Activated CD4-positive, alpha-beta T cell treated with anti-CD3 and anti-CD28 coated beads, Interleukin-2, amount 10 ng/mL, durations not matched to agents 24 days and 14 days (primary cell): ENCODE measurements at regions not wholly inside any gene's neighbourhood (a gene's known extent, or its start where the extent isn't known, plus 50 kb on each side); places are given as distances from the start of the nearest gene placed in this dataset.

Experiments
- DNase-seq: peaks from one replicate; pipeline ENCODE4 v3.0.0; 2022
- H3K27ac Mint-ChIP-seq: one replicate; pipeline ENCODE4 v1.8.0; 2022; ENCODE audit warnings: mild to moderate bottlenecking, mixed read lengths
- H3K27me3 Mint-ChIP-seq: one replicate; pipeline ENCODE4 v1.8.0; 2022; ENCODE audit warnings: mixed read lengths
- H3K36me3 Mint-ChIP-seq: one replicate; pipeline ENCODE4 v1.8.0; 2022; ENCODE audit warnings: low read depth, mild to moderate bottlenecking, mixed read lengths
- H3K4me1 Mint-ChIP-seq: one replicate; pipeline ENCODE4 v1.8.0; 2021; ENCODE audit warnings: mixed read lengths
- H3K4me3 Mint-ChIP-seq: one replicate; pipeline ENCODE4 v1.8.0; 2022; ENCODE audit warnings: mild to moderate bottlenecking, moderate library complexity, mixed read lengths
- H3K9me3 Mint-ChIP-seq: one replicate; pipeline ENCODE4 v1.8.0; 2021; ENCODE audit warnings: mixed read lengths
- intact Hi-C: fragments of 100-400 bp; cut with micrococcal nuclease; formaldehyde crosslinking; loops from one replicate; pipeline ENCODE4 v1.15.1; 2023

GRCh38 chr13:105089858-105090643 is 1445.4 kb downstream of the EFNB2 start:
- intact Hi-C loops: no loop called here
- Mint-ChIP-seq H3K27ac (no peak overlapping the region), H3K4me1 (no peaks in the 10 kb centered on the region), H3K36me3 (no peaks in the 10 kb centered on the region), H3K9me3 (no peaks in the 10 kb centered on the region), H3K27me3 (no peaks in the 10 kb centered on the region), H3K4me3 (no peak overlapping the region)
- DNase-seq: no peak

DNA sequence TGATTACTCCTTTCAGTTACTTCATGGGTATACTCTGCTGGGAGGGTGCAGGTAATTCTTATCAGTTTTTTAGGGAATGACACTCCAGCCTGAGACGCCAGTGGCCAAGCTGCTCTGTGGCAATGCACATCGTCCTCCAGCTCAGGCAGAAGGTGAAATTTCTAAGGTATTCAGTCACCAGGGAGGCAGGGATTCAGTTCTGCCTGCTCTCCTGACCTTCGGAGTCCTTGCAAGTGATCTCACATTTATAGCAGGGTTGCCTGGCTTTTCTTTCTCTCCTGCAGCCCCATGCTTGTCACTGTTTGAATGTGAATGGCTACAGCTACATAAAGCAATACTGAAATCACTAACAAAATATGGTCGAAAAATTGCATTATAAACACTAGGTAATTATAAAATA is 1447.5 kb downstream of the EFNB2 start:
- intact Hi-C loops: no loop called here
- DNase-seq: no peak
- Mint-ChIP-seq H3K4me3 (no peak overlapping the region), H3K4me1 (no peaks in the 10 kb centered on the region), H3K36me3 (no peaks in the 10 kb centered on the region), H3K9me3 (no peaks in the 10 kb centered on the region), H3K27me3 (no peaks in the 10 kb centered on the region), H3K27ac (no peak overlapping the region)

- no peaks in the 10 kb centered on the region for H3K36me3 Mint-ChIP-seq
- intact Hi-C loops: no loop called here
- H3K27ac Mint-ChIP-seq: no peak overlapping the region
Observed at GRCh38 chr13:105084931-105085330, 1450.5 kb downstream of the EFNB2 start.

GRCh38 chr13:105083992-105084391 is 1451.5 kb downstream of the EFNB2 start:
- intact Hi-C loops: no loop called here
- DNase-seq: no peak
- Mint-ChIP-seq H3K4me1 (no peaks in the 10 kb centered on the region), H3K36me3 (no peaks in the 10 kb centered on the region), H3K4me3 (no peak overlapping the region), H3K27me3 (no peaks in the 10 kb centered on the region), H3K9me3 (no peaks in the 10 kb centered on the region), H3K27ac (no peak overlapping the region)

More at GRCh38 chr13:105084931-105085330, 1450.5 kb downstream of the EFNB2 start:
- Mint-ChIP-seq H3K9me3 (no peaks in the 10 kb centered on the region), H3K4me3 (no peak overlapping the region), H3K27me3 (no peaks in the 10 kb centered on the region), H3K4me1 (no peaks in the 10 kb centered on the region)
- DNase-seq: no peak

DNA sequence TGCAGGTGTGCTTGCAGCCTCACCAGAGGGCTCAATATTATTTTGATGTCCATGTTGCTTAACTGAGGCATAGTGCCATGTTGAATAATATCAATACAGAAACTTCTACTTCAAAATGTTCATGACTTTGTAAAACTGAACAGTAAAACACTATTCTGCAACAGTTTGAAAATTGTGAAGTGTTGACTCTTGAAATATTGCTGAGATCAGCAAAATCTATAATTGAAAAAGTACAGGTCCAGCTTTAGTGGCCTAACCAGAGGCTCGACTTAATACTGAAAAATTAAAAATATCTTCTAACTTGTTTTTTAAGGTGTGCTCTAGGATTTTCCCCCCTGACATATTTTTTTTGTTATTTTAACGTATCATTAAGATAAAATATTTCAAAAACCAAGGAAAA is 1460.7 kb downstream of the EFNB2 start:
- intact Hi-C loops: no loop called here

DNA sequence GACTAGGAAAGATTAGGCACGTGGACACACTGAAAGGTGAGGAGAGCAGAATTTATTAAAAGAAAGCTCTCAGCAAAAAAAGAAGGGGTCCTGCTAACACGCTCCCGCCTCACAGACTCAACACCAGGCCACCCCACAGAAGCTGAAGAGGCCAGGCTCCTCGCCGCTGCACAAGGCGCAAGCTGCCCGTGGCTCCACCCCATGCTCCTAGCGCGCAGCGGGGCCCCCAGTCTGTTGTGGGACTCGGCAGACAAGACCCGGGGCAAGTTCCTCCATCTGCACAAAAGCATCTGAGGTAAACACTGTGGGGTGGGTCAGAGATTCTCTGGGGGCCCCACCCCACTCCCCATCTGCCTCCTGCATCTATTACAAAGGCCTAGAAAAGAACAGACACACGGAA is 1462.4 kb downstream of the EFNB2 start:
- Mint-ChIP-seq H3K9me3 (no peaks in the 10 kb centered on the region), H3K27ac (no peak overlapping the region), H3K36me3 (no peaks in the 10 kb centered on the region), H3K4me1 (no peaks in the 10 kb centered on the region), H3K4me3 (no peak overlapping the region), H3K27me3 (no peaks in the 10 kb centered on the region)
- intact Hi-C loops: no loop called here
- DNase-seq: no peak

More for the DNA sequence above, 1460.7 kb downstream of the EFNB2 start:
- no peak for DNase-seq
- Mint-ChIP-seq H3K36me3 (no peaks in the 10 kb centered on the region), H3K27ac (no peak overlapping the region), H3K4me3 (no peak overlapping the region), H3K27me3 (no peaks in the 10 kb centered on the region), H3K4me1 (no peaks in the 10 kb centered on the region), H3K9me3 (no peaks in the 10 kb centered on the region)

DNA sequence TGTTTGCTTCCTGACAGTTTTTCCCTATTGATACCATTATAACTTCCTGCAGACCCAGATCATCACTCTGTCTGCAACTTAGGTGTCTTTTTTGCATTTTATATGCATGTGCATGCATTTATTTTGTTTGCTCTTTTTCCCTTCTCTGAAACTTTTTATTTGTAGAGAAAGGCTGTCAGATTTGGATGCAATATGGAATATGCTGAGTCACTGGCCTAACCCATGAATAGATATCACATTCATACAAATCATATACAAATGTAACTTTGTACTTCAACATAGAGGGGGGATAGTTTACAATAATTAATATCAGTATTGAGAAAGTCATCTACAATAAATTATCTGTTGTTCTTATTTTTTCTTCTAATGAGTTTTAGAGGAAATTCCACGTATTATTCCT is 1465.0 kb downstream of the EFNB2 start:
- no peak overlapping the region for H3K4me3 Mint-ChIP-seq
- no peaks in the 10 kb centered on the region for H3K36me3 Mint-ChIP-seq
- H3K27me3 Mint-ChIP-seq: no peaks in the 10 kb centered on the region
- H3K27ac Mint-ChIP-seq: no peak overlapping the region
- H3K4me1 Mint-ChIP-seq: no peaks in the 10 kb centered on the region
- DNase-seq: no peak
- H3K9me3 Mint-ChIP-seq: no peaks in the 10 kb centered on the region
- intact Hi-C loops: no loop called here

GRCh38 chr13:105069106-105069505 is 1466.4 kb downstream of the EFNB2 start:
- Mint-ChIP-seq H3K4me3 (no peak overlapping the region), H3K9me3 (no peaks in the 10 kb centered on the region), H3K4me1 (no peaks in the 10 kb centered on the region), H3K27me3 (no peaks in the 10 kb centered on the region), H3K27ac (no peak overlapping the region), H3K36me3 (no peaks in the 10 kb centered on the region)
- intact Hi-C loops: no loop called here
- DNase-seq: no peak

DNA sequence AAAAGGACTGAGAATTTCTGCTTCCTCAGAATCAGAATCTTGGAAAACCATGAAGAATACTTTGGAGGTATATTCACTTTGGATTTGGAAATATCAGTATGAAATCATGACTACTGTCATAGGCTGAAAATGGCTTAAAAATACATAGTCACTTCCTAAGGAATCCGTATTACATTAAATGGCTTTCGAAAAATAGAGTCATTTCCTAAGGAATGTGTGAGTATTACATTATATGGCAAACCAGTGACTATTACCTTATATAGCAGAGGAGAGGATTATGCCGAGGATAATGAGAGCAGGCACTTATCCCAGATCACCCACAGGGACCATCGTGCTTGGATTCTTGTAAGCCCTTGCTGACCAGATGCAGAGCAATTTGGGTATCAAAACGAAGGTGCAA is 1471.8 kb downstream of the EFNB2 start:
- Mint-ChIP-seq H3K36me3 (no peaks in the 10 kb centered on the region), H3K27ac (no peak overlapping the region), H3K4me3 (no peak overlapping the region), H3K27me3 (no peaks in the 10 kb centered on the region), H3K4me1 (no peaks in the 10 kb centered on the region), H3K9me3 (no peaks in the 10 kb centered on the region)
- intact Hi-C loops: no loop called here
- no peak for DNase-seq

DNA sequence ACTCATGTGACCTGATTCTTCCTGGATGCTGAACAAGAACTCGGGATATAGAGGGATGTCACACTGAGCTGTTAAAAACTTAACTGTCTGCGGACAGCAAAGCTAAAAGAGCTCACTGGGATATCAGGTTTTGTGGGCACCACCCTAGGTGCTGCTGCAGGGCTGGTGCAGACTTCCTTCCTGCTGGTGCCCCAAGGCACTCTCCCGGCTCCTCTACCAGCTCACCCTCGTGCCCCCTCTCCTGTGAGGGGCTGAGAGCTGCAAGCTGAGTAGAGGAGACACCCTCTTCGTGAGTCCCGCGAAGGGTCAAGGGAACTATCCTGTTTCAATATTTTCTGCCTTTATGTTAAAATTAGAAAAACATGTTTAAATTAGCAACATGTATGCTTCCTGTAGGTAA is 1475.7 kb downstream of the EFNB2 start:
- intact Hi-C loops: no loop called here
- H3K36me3 Mint-ChIP-seq: no peaks in the 10 kb centered on the region
- no peak overlapping the region for H3K4me3 Mint-ChIP-seq
- H3K27ac Mint-ChIP-seq: no peak overlapping the region
- H3K27me3 Mint-ChIP-seq: no peaks in the 10 kb centered on the region
- H3K9me3 Mint-ChIP-seq: no peaks in the 10 kb centered on the region
- no peak for DNase-seq
- H3K4me1 Mint-ChIP-seq: no peaks in the 10 kb centered on the region

- Mint-ChIP-seq H3K9me3 (no peaks in the 10 kb centered on the region), H3K4me3 (no peak overlapping the region), H3K27ac (no peak overlapping the region), H3K4me1 (no peaks in the 10 kb centered on the region), H3K36me3 (no peaks in the 10 kb centered on the region), H3K27me3 (no peaks in the 10 kb centered on the region)
- DNase-seq: no peak
- intact Hi-C loops: no loop called here
Observed at GRCh38 chr13:105058517-105058916, 1476.9 kb downstream of the EFNB2 start.

- H3K27me3 Mint-ChIP-seq: no peaks in the 10 kb centered on the region
- no peak overlapping the region for H3K4me3 Mint-ChIP-seq
- H3K36me3 Mint-ChIP-seq: no peaks in the 10 kb centered on the region
- intact Hi-C loops: no loop called here
- H3K27ac Mint-ChIP-seq: no peak overlapping the region
- H3K4me1 Mint-ChIP-seq: no peaks in the 10 kb centered on the region
- DNase-seq: no peak
- H3K9me3 Mint-ChIP-seq: no peaks in the 10 kb centered on the region
Observed at GRCh38 chr13:105052711-105053110, 1482.8 kb downstream of the EFNB2 start.

GRCh38 chr13:105050686-105051085 is 1484.8 kb downstream of the EFNB2 start:
- no peak overlapping the region for H3K27ac Mint-ChIP-seq

GRCh38 chr13:105048677-105049076 is 1486.8 kb downstream of the EFNB2 start:
- H3K36me3 Mint-ChIP-seq: no peaks in the 10 kb centered on the region
- H3K4me1 Mint-ChIP-seq: no peaks in the 10 kb centered on the region
- H3K9me3 Mint-ChIP-seq: peaks cover 2% of the 10 kb centered on the region
- no peaks in the 10 kb centered on the region for H3K27me3 Mint-ChIP-seq
- H3K4me3 Mint-ChIP-seq: no peak overlapping the region
- no peak overlapping the region for H3K27ac Mint-ChIP-seq
- DNase-seq: no peak
- intact Hi-C loops: no loop called here

More at GRCh38 chr13:105050686-105051085, 1484.8 kb downstream of the EFNB2 start:
- DNase-seq: no peak
- no peaks in the 10 kb centered on the region for H3K27me3 Mint-ChIP-seq
- no peaks in the 10 kb centered on the region for H3K36me3 Mint-ChIP-seq
- intact Hi-C loops: no loop called here
- H3K4me1 Mint-ChIP-seq: no peaks in the 10 kb centered on the region
- no peak overlapping the region for H3K4me3 Mint-ChIP-seq
- no peaks in the 10 kb centered on the region for H3K9me3 Mint-ChIP-seq

DNA sequence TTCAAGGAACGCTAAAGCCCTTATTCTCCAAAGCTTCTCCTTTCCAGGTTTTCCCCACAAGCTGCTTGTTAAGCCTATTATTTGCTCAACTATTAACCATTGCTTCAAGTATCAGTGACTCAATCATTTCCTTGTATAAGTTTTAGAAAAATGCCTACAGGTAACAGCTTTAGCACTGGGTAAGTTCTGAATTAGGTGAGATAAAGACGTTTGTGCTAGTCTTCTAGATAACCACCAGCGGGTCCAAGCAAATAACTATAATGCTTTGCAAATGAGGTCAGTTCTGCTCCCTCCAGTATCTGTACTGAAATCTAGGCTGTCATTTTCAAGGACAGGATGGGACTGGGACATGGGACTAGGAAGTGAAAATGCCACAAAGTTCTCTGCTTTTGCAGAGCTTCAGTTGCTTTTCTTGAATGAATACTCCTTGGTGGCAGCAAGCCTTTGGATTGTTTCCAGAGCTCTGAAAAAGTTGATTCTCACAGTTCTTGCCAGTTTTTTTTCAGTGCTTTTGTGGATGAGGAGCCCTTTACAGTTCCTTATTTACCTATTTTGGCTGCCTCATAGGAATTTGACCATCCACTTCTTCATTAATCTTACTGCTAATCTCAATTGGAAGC is 1487.7 kb downstream of the EFNB2 start:
- intact Hi-C loops: no loop called here
- Mint-ChIP-seq H3K4me1 (no peaks in the 10 kb centered on the region), H3K27ac (no peak overlapping the region), H3K4me3 (no peak overlapping the region), H3K36me3 (no peaks in the 10 kb centered on the region), H3K27me3 (no peaks in the 10 kb centered on the region), H3K9me3 (peaks cover 6% of the 10 kb centered on the region)
- no peak for DNase-seq
